PC-3 (cell line): ENCODE measurements at regions not wholly inside any gene's neighbourhood (a gene's known extent, or its start where the extent isn't known, plus 50 kb on each side); places are given as distances from the start of the nearest gene placed in this dataset.

ENCODE experiments used
- CTCF ChIP-seq: fragments of 300-600 bp; sonication (generic); conservative IDR thresholded peaks from 2 replicates; pipeline ENCODE4 v1.5.1; 2017; ENCODE audit warnings: antibody characterized with exemption, low read depth, mild to moderate bottlenecking, low read length
- EZH2 ChIP-seq: fragments of 300-600 bp; sonication (generic); IDR thresholded peaks from one replicate; pipeline ENCODE4 v1.6.1; 2017; ENCODE audit warnings: antibody characterized with exemption, mild to moderate bottlenecking, low read length; ENCODE audit not compliant: unreplicated experiment
- EZH2phosphoT487 ChIP-seq: fragments of 300-600 bp; sonication (generic); IDR thresholded peaks from 2 replicates; pipeline ENCODE4 v1.6.1; 2018; ENCODE audit warnings: mild to moderate bottlenecking, antibody characterized with exemption, low read length, borderline replicate concordance

- TF ChIP-seq CTCF (no peak), EZH2 (no peak), EZH2phosphoT487 (no peak)
Measured at GRCh38 chr9:23288545-23288944, 537.5 kb downstream of the ELAVL2 start.
